H1 (cell line): ENCODE measurements at regions not wholly inside any gene's neighbourhood (a gene's known extent, or its start where the extent isn't known, plus 50 kb on each side); places are given as distances from the start of the nearest gene placed in this dataset.

Experiments
- CTCF ChIA-PET: fragments of 300-600 bp; sonication (Branson Sonifier 250); formaldehyde crosslinking; loops from one replicate; lab custom pipeline; 2021; ENCODE audit not compliant: partially characterized antibody; lab: Charles Lee
- POLR2A ChIA-PET: fragments of 300-600 bp; sonication (Branson Sonifier 250); formaldehyde crosslinking; loops from one replicate; lab custom pipeline; 2021; ENCODE audit warnings: inconsistent platforms; ENCODE audit not compliant: partially characterized antibody; lab: Charles Lee
- DNase-seq, 2 experiments: peaks; one replicate each; pipeline versions ENCODE4 v3.0.0 to v3.0.0-alpha.2; 2010 to 2022; ENCODE audit warnings: low spot score in 2 of 2, low read depth in 1 of 2, mixed read lengths in 1 of 2
- FAIRE-seq: peaks from 2 replicates; lab custom pipeline; 2011; peaks lifted over from hg19 to GRCh38; lab: Jason Lieb, UNC
- H2AFZ ChIP-seq: 2 replicates; pipeline ENCODE4 v1.8.1; 2012; ENCODE audit warnings: low read length, inconsistent platforms
- H2AK5ac ChIP-seq: 2 replicates; pipeline ENCODE4 v1.6.1; 2013; ENCODE audit warnings: low read depth, low read length
- H2BK120ac ChIP-seq: replicated peaks from 2 replicates; pipeline ENCODE3; 2013; ENCODE audit warnings: low read depth, low read length, inconsistent platforms
- H2BK12ac ChIP-seq: 2 replicates; pipeline ENCODE4 v1.6.1; 2013; ENCODE audit warnings: low read depth, low read length
- H2BK15ac ChIP-seq: 2 replicates; pipeline ENCODE4 v1.6.1; 2013; ENCODE audit warnings: low read length
- H2BK20ac ChIP-seq: 2 replicates; pipeline ENCODE4 v1.6.1; 2013; ENCODE audit warnings: low read length
- H2BK5ac ChIP-seq: 2 replicates; pipeline ENCODE4 v1.6.1; 2013; ENCODE audit warnings: low read depth, low read length
- H3K14ac ChIP-seq: 2 replicates; pipeline ENCODE4 v1.6.1; 2013; ENCODE audit warnings: inconsistent platforms; ENCODE audit not compliant: insufficient read length
- H3K18ac ChIP-seq: 2 replicates; pipeline ENCODE4 v1.6.1; 2013; ENCODE audit warnings: low read length; ENCODE audit errors: extremely low read depth
- H3K23ac ChIP-seq: 2 replicates; pipeline ENCODE4 v1.6.1; 2013; ENCODE audit warnings: inconsistent platforms; ENCODE audit not compliant: insufficient read length
- H3K23me2 ChIP-seq: 2 replicates; pipeline ENCODE4 v1.6.1; 2013; ENCODE audit warnings: low read depth, low read length
- H3K27ac ChIP-seq: 2 replicates; pipeline ENCODE4 v1.6.1; 2011; ENCODE audit warnings: low read depth, low read length, inconsistent platforms
- H3K27me3 ChIP-seq, 4 experiments: replicated peaks in 1 of 4; 1 replicate in 1 of 4; 2 replicates in 3 of 4; pipeline versions ENCODE4 v1.6.1 to v1.8.1; 2011 to 2013; ENCODE audit warnings: low read length in 3 of 4, mild to moderate bottlenecking in 3 of 4, inconsistent platforms in 2 of 4, mixed read lengths in 2 of 4, moderate library complexity in 1 of 4; ENCODE audit not compliant: control insufficient read depth in 3 of 4, insufficient read depth in 3 of 4; ENCODE audit errors: extremely low read depth in 1 of 4
- H3K36me3 ChIP-seq, 4 experiments: 2 replicates each; pipeline versions ENCODE4 v1.6.1 to v1.8.1; 2011 to 2013; ENCODE audit warnings: mild to moderate bottlenecking in 4 of 4, low read length in 3 of 4, moderate library complexity in 2 of 4, control low read depth in 1 of 4, inconsistent platforms in 1 of 4; ENCODE audit not compliant: insufficient read depth in 4 of 4, control insufficient read depth in 2 of 4
- H3K4ac ChIP-seq: replicated peaks from 2 replicates; pipeline ENCODE3; 2013; ENCODE audit warnings: low read length, low read depth, mixed read lengths, inconsistent platforms; ENCODE audit not compliant: insufficient read length
- H3K4me1 ChIP-seq, 4 experiments: replicated peaks in 1 of 4; 1 replicate in 1 of 4; 2 replicates in 3 of 4; pipeline versions ENCODE4 v1.6.1 to v1.8.1; 2011 to 2013; ENCODE audit warnings: low read length in 3 of 4, inconsistent platforms in 2 of 4, mixed read lengths in 1 of 4; ENCODE audit not compliant: insufficient read depth in 4 of 4, control insufficient read depth in 3 of 4
- H3K4me2 ChIP-seq, 2 experiments: 2 replicates each; pipeline versions ENCODE4 v1.6.1 to v1.8.1; 2011 to 2013; ENCODE audit warnings: low read depth in 2 of 2, low read length in 2 of 2, control low read depth in 1 of 2, inconsistent platforms in 1 of 2, mild to moderate bottlenecking in 1 of 2; ENCODE audit not compliant: insufficient read depth in 1 of 2
- H3K4me3 ChIP-seq, 4 experiments: fragments of 200-600, 300-600 bp in 1 of 4; sonication (generic), shearing (Covaris generic), sonication (Bioruptor Twin) in 1 of 4; 2 replicates each; pipeline versions ENCODE4 v1.5.1 to v1.8.1; 2011 to 2016; ENCODE audit warnings: low read length in 4 of 4, low read depth in 3 of 4, control low read depth in 2 of 4, inconsistent platforms in 2 of 4, mild to moderate bottlenecking in 2 of 4, mixed read lengths in 1 of 4, moderate library complexity in 1 of 4; ENCODE audit not compliant: insufficient read depth in 2 of 4; ENCODE audit errors: extremely low read depth in 1 of 4
- H3K56ac ChIP-seq: replicated peaks from 2 replicates; pipeline ENCODE3; 2013; ENCODE audit warnings: low read depth, mild to moderate bottlenecking, mixed read lengths, low read length, inconsistent platforms; ENCODE audit not compliant: insufficient read length
- H3K79me1 ChIP-seq: 2 replicates; pipeline ENCODE4 v1.6.1; 2013; ENCODE audit warnings: low read depth, low read length, control low read depth
- H3K79me2 ChIP-seq, 2 experiments: 2 replicates each; pipeline versions ENCODE4 v1.6.1 to v1.8.1; 2012 to 2013; ENCODE audit warnings: low read length in 2 of 2, mild to moderate bottlenecking in 2 of 2, inconsistent platforms in 1 of 2; ENCODE audit not compliant: insufficient read depth in 2 of 2, control insufficient read depth in 1 of 2
- H3K9ac ChIP-seq, 4 experiments: replicated peaks in 1 of 4; 1 replicate in 1 of 4; 2 replicates in 3 of 4; pipeline versions ENCODE4 v1.6.1 to v1.8.1; 2011 to 2013; ENCODE audit warnings: low read depth in 3 of 4, low read length in 3 of 4, control low read depth in 2 of 4, mild to moderate bottlenecking in 2 of 4, moderate library complexity in 2 of 4, inconsistent platforms in 1 of 4; ENCODE audit errors: extremely low read depth in 1 of 4
- H3K9me3 ChIP-seq, 2 experiments: 2 replicates each; pipeline versions ENCODE4 v1.6.1 to v1.8.1; 2012 to 2013; ENCODE audit warnings: mild to moderate bottlenecking in 2 of 2, moderate library complexity in 2 of 2, control low read depth in 1 of 2, inconsistent platforms in 1 of 2, low read depth in 1 of 2, low read length in 1 of 2, mixed read lengths in 1 of 2; ENCODE audit not compliant: insufficient read depth in 2 of 2
- H4K20me1 ChIP-seq, 2 experiments: replicated peaks in 1 of 2; 2 replicates each; pipeline versions ENCODE3 to v1.8.1; 2011 to 2013; ENCODE audit warnings: inconsistent platforms in 2 of 2, low read length in 2 of 2, mild to moderate bottlenecking in 1 of 2; ENCODE audit not compliant: insufficient read depth in 2 of 2, control insufficient read depth in 1 of 2
- H4K5ac ChIP-seq: 2 replicates; pipeline ENCODE4 v1.6.1; 2013; ENCODE audit warnings: low read length, low read depth, mixed read lengths, inconsistent platforms; ENCODE audit not compliant: insufficient read length
- H4K8ac ChIP-seq: 2 replicates; pipeline ENCODE4 v1.8.0; 2013; ENCODE audit warnings: mild to moderate bottlenecking, moderate library complexity, low read length, inconsistent platforms; ENCODE audit not compliant: insufficient read depth; ENCODE audit errors: extremely low read depth
- H4K91ac ChIP-seq: replicated peaks from 2 replicates; pipeline ENCODE3; 2013; ENCODE audit warnings: low read length, mixed read lengths, inconsistent platforms; ENCODE audit not compliant: insufficient read length
- BCL11A ChIP-seq, 2 experiments: IDR thresholded peaks; one replicate each; pipeline ENCODE4 v1.6.1; 2011; ENCODE audit warnings: low read depth in 2 of 2, low read length in 2 of 2, mild to moderate bottlenecking in 2 of 2
- HDAC2 ChIP-seq, 2 experiments: fragments of 300-600 bp in 1 of 2; sonication (generic) in 1 of 2; IDR thresholded peaks; 2 replicates each; pipeline ENCODE4 v1.6.1; 2011 to 2012; ENCODE audit warnings: low read depth in 2 of 2, low read length in 2 of 2, mild to moderate bottlenecking in 2 of 2, moderate library complexity in 2 of 2, borderline replicate concordance in 1 of 2, inconsistent platforms in 1 of 2
- HDAC6 ChIP-seq: IDR thresholded peaks from one replicate; pipeline ENCODE4 v1.7.1; 2012; ENCODE audit warnings: low read depth, mild to moderate bottlenecking, inconsistent platforms, low read length, moderate library complexity
- KDM5A ChIP-seq: fragments of 200-600 bp; IDR thresholded peaks from 2 replicates; pipeline ENCODE4 v1.7.1; 2012; ENCODE audit warnings: mild to moderate bottlenecking, low read length, inconsistent platforms, mixed read lengths
- RFX5 ChIP-seq: IDR thresholded peaks from 2 replicates; pipeline ENCODE4 v1.6.1; 2011; ENCODE audit warnings: low read depth, low read length, improper control_type of control experiment, borderline replicate concordance
- SIN3A ChIP-seq, 2 experiments: IDR thresholded peaks in 1 of 2; conservative IDR thresholded peaks in 1 of 2; 2 replicates each; pipeline ENCODE4 v1.6.1; 2011 to 2012; ENCODE audit warnings: low read length in 2 of 2, improper control_type of control experiment in 1 of 2, low read depth in 1 of 2, mild to moderate bottlenecking in 1 of 2
- TCF12 ChIP-seq: IDR thresholded peaks from 2 replicates; pipeline ENCODE4 v1.6.1; 2011; ENCODE audit warnings: low read depth, mild to moderate bottlenecking, low read length
- WGBS, 2 experiments: shearing (Covaris generic) in 1 of 2; methylation state at CpG; one replicate each; pipeline versions ENCODE4 v1.1.6 to v1.1.7; 2013 to 2015; ENCODE audit warnings: low lambda C conversion rate in 2 of 2, mixed read lengths in 2 of 2, inconsistent platforms in 1 of 2, low coverage in 1 of 2, missing lambda C conversion rate in 1 of 2; ENCODE audit not compliant: insufficient replicate concordance in 2 of 2, insufficient coverage in 1 of 2, insufficient read length in 1 of 2; ENCODE audit errors: extremely low coverage in 1 of 2, missing lambda C conversion rate in 1 of 2; 5-methylcytosine and 5-hydroxymethylcytosine counted together

GRCh38 chrX:20596856-20597255 lies 330.1 kb upstream of the RPS6KA3 start:
- no peak overlapping the region for H2BK15ac ChIP-seq
- H2BK12ac ChIP-seq = no peak overlapping the region
- H2AK5ac ChIP-seq = no peak overlapping the region
- H3K36me3 ChIP-seq = no peaks in the 10 kb centered on the region
- DNase-seq = no peak
- no peak overlapping the region for H3K9ac ChIP-seq
- no peak overlapping the region; the same call in 1 of the 2 replicates for H2AFZ ChIP-seq
- H2BK5ac ChIP-seq = no peak overlapping the region
- H2BK20ac ChIP-seq = no peak overlapping the region
- H3K27me3 ChIP-seq = no peaks in the 10 kb centered on the region
- POLR2A ChIA-PET = no interaction called here
- no peak overlapping the region for H4K8ac ChIP-seq
- no peak overlapping the region for H3K56ac ChIP-seq
- no peak overlapping the region for H3K4ac ChIP-seq
- TF ChIP-seq TCF12 = no peak
- no peak for TF ChIP-seq HDAC2 (IDR thresholded peaks at IDR 0.05; ENCODE audit: borderline replicate concordance in 1 of 2, low read depth in 2 of 2, low read length in 2 of 2)
- no peak for TF ChIP-seq BCL11A (IDR thresholded peaks at IDR 0.05; ENCODE audit: low read depth in 2 of 2, low read length in 2 of 2)
- no peak for TF ChIP-seq RFX5
- no peak for TF ChIP-seq KDM5A
- TF ChIP-seq HDAC6 = no peak
- no peak for TF ChIP-seq SIN3A (conservative IDR thresholded peaks at IDR 0.05 in 1 of 2, IDR thresholded peaks at IDR 0.05 in 1 of 2; ENCODE audit: low read depth in 1 of 2, low read length in 2 of 2)
- TF ChIP-seq, all 59 proteins: peak for 0
- no peak overlapping the region for H4K91ac ChIP-seq
- CTCF ChIA-PET = interaction anchor here (1.3 kb wide), 1 partner anchor 14 kb away, joined by 3 read pairs; no protein-coding TSS in a partner anchor
- H3K4me2 ChIP-seq = no peak overlapping the region
- H4K20me1 ChIP-seq = no peaks in the 10 kb centered on the region
- H3K14ac ChIP-seq = no peak overlapping the region
- H3K4me3 ChIP-seq = no peak overlapping the region
- H3K79me1 ChIP-seq = no peaks in the 10 kb centered on the region
- FAIRE-seq = no peak
- H3K18ac ChIP-seq = no peak overlapping the region
- H3K79me2 ChIP-seq = no peaks in the 10 kb centered on the region
- H3K4me1 ChIP-seq = no peaks in the 10 kb centered on the region; a peak in 3 of 7 replicates
- no peak overlapping the region for H4K5ac ChIP-seq
- no peaks in the 10 kb centered on the region for H3K23me2 ChIP-seq
- WGBS, 2 experiments = 93% methylated on average over 2 of the region's 2 CpGs; no CpG with 5 or more reads in 1 of the 2 experiments
- H3K27ac ChIP-seq = no peak overlapping the region
- H3K23ac ChIP-seq = no peak overlapping the region
- H3K9me3 ChIP-seq = no peaks in the 10 kb centered on the region
- H2BK120ac ChIP-seq = no peak overlapping the region
